GM12892 (cell line): ENCODE measurements at regions not wholly inside any gene's neighbourhood (a gene's known extent, or its start where the extent isn't known, plus 50 kb on each side); places are given as distances from the start of the nearest gene placed in this dataset.

Experiments used
- POLR2A ChIP-seq: IDR thresholded peaks from 2 replicates; pipeline ENCODE4 v1.6.1; 2011; ENCODE audit warnings: low read depth, low read length, control low read depth
- TAF1 ChIP-seq: IDR thresholded peaks from 2 replicates; pipeline ENCODE4 v1.6.1; 2011; ENCODE audit warnings: low read depth, mild to moderate bottlenecking, control low read depth, low read length, borderline replicate concordance

GRCh38 chr11:109877043-109877442 lies 216.1 kb upstream of the ZC3H12C start:
- no peak for TF ChIP-seq POLR2A
- TF ChIP-seq TAF1, result no peak
